ENCODE measurements at regions not wholly inside any gene's neighbourhood (a gene's known extent, or its start where the extent isn't known, plus 50 kb on each side); places are given as distances from the start of the nearest gene placed in this dataset.

- TF ChIP-seq NRF1 (conservative IDR thresholded peaks at IDR 0.05; ENCODE audit: low read depth, low read length) (no peak), HDAC6 (IDR thresholded peaks at IDR 0.05; ENCODE audit: unreplicated experiment) (no peak), EP300 (IDR thresholded peaks at IDR 0.05; ENCODE audit: borderline replicate concordance in 1 of 2, control insufficient read depth in 1 of 2, low read depth in 2 of 2, low read length in 2 of 2) (no peak), CTCF (IDR thresholded peaks at IDR 0.05 in 2 of 3, conservative IDR thresholded peaks at IDR 0.05 in 1 of 3; ENCODE audit: control insufficient read depth in 2 of 3, extremely low read depth in 1 of 3, insufficient read depth in 1 of 3, low read depth in 3 of 3, low read length in 3 of 3) (no peak), PAX8 (IDR thresholded peaks at IDR 0.05) (no peak), EZH2 (IDR thresholded peaks at IDR 0.05; ENCODE audit: borderline replicate concordance, control insufficient read depth, low read depth, low read length) (no peak)
Measured at GRCh38 chr6:132100388-132100990, 149.3 kb upstream of the CCN2 start.

Data from GM12878 (cell line).